GM19025 (cell line): ENCODE measurements at regions not wholly inside any gene's neighbourhood (a gene's known extent, or its start where the extent isn't known, plus 50 kb on each side); places are given as distances from the start of the nearest gene placed in this dataset.

Experiments used
- ATAC-seq: cut with Tn5 transposase; IDR thresholded peaks from one replicate; pipeline ENCODE4 v1.9.1; 2021; ENCODE audit warnings: mild to moderate bottlenecking, low read depth, moderate library complexity; ENCODE audit not compliant: unreplicated experiment

DNA sequence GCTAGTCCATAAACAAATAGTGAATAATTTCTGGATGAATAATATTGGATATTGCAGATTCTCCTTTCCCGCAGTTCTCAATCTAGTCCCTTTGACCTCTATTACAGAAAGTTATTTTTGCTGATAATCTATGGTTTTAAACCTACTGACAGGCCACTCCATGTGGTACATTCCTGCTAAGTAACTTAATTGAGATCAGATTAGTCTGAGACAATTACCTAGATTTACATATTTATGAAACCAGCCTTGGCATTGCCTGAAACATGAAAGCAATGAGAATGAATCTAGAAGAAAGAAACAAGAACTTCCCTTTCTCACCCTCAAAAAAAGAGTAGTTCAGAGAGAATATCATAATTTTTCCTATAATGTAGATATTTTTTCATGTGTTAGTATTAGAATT lies 964.2 kb downstream of the JRKL start:
- no peak for ATAC-seq

DNA sequence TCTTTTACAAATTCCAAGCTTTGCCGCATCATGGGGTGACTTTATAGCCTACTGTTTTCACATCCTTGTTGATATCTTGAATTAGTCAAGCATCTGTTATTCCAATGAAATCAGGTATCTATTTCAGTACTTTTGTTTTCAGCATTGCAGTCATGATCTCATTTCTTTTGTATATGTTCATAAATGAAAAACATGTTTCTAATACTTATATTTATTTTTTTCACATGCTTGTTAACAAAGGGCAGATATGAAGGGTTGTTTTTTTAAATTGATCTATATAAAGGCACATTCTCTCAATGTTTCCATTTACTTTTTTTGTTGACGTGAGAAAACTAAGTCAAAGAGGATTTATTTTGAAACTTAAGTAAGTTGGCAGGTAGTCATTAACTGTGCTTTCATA lies 964.8 kb downstream of the JRKL start:
- no peak for ATAC-seq

DNA sequence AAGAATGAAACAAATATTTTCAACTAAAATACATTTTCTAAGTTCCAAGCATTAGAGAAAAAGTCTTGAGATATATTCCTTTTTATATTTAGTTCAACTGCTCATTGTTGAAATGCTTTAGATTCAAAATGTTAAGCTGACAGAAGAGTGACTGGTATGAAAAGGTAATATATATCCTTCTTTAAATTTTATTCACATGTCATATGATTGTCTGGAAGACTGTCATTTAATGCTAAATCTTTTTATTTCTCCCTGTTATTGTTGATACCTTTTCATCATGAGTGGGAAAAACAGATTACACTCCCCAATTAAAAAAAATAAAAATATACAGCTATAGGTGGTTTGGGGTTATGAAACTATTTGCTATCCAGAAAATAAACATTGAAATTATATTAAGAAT lies 965.4 kb downstream of the JRKL start:
- no peak for ATAC-seq

DNA sequence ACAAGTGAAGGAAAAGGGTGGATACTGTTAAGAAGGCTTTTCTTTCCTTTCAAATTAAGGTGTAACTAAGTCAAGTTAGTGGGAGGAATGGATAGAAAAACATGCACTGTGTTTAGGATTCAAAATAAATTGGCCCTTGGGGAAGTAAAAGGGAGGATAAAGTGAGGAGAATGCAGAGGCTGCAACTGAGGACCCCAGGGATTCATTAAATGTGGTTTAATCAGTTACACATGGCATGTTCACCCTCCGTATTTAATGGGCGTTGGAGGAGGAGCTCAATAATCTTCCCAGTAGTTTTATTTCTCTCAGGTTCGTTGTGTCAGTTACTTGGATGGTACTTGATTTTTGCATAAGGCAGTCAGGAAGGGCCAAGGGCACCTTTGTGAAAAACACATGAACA lies 966.3 kb downstream of the JRKL start:
- no peak for ATAC-seq

DNA sequence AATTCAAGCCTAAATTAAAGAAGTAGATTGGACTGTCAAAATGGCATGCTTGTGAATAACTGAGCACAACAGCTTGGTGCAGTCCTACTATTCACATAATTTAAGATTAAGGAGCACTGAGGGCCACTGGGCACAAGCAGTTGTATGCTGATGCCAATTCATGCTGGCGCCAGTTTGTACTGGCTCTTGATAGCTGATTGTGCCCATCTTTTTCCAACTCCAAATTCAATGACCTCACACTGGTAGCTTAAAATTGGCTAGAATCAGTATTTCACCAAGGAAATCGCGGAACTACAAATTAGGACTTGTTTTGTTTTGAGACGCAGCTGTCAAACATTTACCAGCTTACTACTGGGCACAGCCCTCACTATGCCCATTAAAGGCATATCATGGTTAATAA lies 969.2 kb downstream of the JRKL start:
- ATAC-seq = no peak

DNA sequence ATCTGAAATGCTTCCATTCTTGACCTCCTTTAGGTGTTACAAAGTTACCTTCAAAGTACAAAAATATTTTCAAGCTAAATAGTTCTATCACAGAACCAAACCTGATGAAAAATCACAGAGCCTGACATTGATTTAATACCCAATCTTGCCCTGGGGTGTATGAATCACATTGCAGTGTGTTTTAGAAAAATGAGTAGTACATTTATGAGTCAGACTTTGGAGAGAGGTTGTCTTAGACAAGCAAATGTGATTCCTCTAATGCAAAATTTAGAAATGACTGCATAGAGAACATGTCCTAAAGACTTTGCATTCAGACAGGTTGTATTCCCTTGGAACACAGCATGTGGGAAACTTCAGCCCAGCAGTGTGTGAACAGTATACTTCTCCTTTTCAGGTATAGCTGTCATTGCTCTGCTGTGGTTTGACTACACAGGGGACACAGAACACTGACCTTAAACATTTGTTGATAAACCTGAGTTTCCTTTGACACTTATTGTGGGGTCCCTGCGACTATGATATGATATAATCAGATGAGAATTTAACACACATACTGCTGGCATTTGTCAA lies 972.1 kb downstream of the JRKL start:
- no peak for ATAC-seq

DNA sequence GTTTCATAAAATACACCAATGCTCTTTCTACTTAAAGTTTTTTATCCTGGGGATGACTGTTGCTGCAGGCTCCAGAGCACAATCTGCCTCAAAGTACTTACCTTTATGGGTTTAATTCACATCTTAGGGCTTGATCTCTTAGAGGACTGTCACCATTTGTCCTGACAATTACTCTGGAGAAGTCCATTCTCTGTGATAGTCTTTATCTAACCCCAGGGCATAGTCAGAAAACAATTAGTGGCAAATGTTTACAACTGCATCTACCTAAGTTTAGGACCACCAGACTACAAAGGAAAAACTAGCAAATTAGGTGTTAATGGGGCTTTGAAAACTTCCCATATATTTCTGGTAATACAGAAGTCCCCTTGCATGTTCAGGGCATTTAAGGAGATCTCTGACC lies 973.5 kb downstream of the JRKL start:
- ATAC-seq = no peak

DNA sequence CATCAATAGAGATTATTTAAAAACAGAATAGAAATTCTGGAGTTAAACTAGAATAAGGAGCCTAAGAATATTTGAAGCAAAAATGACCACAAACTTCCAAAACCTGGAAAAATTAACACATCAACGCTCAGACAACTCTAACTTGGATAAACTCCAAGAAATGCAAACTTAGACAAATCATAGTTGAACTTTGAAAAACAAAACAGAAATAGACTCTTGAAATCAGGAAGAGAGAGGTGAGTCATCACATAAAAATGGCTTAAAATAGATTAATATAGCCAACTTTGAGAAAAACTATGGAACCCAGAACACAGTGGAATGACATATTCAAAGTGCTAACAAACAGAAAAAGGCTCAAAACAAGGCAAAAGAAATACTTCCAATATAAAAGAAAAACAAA lies 974.2 kb downstream of the JRKL start:
- ATAC-seq = no peak

DNA sequence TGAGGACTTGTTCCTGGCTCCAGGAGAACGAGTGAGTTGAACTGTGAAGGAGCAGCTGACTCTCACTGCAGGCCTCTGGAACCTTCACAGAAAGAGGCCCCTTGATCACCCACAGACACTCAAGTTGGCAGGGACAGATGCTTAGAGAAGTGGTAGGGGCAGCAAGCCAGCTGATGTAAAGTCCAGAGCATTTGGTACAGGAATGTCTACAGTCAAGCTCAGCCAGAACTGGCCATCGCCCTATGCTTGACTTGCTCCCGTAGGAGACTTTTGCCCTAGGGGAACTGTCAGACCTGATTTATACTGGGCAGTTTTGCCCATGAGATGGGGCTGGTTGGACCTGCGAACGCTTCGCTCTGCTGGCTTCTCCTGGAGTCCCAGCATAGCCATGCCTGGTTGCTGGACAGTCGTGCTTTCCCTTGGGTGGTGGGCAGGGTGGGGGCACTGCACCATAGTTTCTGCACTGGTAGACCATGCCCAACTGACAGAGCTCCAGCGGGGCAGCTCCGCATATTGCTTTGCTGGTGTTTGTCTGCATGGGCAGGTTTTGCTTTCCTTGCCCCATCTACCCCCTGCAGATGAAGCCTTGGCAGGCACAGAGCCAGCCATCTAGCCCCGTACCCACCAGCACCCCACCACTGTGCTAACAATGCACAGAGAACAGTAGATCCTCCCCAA lies 977.7 kb downstream of the JRKL start:
- no peak for ATAC-seq

DNA sequence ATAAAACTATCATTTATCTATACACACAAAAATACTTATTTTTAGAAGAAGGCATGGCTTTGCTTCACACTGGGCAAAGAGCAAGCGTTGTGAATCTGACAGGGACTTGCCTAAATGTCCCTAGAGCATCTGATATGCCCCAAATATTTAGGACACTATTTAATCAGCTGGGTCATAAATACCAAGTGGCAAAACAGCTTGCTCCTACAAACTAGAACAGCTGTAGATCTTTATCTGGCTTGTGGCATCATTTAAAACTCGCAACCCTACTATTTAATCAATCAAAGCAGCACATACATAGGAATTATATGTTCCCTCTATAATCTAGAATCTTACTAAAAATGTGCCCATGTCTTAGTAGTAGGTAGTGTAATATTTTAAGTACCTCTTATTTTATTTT lies 999.5 kb downstream of the JRKL start:
- ATAC-seq = no peak

DNA sequence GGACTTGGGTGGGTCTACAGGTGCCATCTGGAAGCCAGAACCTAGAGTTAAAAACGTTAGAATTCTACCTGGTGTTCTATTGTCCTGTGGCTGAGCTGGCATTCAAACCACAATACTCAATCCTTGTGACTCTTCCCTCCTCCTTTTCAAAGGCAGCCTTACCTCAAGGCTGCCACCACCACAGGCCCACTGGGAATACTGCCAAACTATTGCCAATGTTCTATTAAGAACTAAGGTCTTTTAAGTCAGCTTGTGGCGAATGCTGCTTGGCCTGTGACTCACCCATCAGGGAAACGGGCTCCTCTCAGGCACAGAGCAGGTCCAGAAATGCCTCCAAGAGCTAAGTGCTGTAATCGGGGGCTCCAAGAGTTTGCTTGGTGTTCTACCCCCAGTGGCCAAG lies 1008.4 kb downstream of the JRKL start:
- ATAC-seq = no peak

DNA sequence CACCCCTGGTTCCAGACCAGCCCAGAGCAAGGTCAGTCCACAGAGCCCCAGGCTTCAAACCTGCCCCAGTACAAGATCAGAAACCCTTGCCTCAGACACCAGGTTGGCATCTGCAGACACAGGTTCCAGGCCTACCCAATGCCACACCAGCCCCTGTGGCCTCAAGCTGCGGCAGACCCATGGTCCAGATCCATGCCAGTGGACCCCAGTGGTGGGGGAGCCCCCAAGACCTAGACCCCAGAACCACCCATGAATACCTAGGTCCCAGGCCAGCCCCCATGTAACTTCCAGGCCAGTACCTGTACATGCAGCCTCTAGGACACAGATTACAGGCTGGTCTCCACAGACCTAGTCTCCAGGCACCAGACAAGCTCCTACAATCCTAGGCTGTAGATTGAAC lies 1019.3 kb downstream of the JRKL start:
- ATAC-seq = no peak

DNA sequence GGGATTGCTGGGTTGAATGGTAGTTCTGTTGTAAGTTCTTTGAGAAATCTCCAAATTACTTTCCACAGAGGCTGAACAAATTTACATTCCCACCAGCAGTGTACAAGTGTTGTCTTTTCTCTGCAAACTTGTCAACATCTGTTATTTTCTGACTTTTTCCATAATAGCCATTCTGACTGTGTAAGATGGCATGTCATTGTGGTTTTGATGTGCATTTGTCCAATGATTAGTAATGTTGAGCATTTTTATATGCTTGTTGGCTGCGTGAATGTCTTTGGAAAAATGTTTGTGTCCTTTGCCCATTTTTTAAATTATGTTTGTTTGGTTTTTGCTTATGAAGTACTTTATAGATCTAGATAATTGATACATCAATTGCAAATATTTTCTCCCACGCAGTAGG lies 1025.0 kb downstream of the JRKL start:
- ATAC-seq = no peak

DNA sequence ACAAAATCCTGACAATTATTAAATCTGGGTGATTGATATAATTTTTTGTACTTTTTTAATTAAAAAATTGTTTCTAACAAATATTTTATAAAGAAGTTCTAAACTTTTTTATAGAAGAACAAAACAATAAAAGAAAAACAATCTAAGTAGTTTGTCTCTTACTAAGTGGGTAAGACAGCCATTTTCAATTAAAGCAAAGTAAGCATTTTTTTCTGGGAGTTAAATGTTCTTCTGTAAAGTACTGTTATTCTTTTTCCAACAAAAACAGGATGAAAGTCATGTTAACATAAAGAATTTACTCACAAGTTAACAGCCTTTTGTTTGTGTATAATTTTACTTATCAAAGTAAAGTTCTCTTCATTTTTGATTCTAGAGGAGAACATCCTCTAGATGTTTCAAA lies 1029.9 kb downstream of the JRKL start:
- ATAC-seq = no peak

DNA sequence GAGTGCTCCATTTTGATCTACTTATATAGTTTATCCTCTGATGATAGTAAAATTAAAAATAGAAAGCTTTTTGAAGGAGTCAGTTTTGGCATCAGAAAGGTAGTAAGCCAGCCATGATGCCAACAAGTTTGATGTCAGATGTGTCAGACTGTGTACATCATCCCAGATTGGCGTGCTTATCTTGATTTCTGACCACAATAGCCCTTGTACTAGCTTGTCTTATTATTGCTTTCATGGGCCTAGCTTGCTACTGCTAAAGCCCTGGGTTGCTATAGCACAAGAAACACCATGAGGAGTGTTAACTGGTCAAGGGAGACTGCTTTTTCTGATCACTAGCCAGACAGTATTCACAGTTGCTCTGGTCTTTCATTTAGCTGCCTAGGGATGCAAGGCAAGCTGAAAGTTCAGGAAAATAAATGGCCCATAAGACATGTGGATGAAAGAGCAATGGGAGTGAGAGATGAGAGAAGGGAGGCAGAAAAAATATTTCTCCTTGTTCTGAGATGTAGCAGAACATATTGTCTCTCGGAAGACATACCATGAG lies 1038.5 kb downstream of the JRKL start:
- no peak for ATAC-seq

DNA sequence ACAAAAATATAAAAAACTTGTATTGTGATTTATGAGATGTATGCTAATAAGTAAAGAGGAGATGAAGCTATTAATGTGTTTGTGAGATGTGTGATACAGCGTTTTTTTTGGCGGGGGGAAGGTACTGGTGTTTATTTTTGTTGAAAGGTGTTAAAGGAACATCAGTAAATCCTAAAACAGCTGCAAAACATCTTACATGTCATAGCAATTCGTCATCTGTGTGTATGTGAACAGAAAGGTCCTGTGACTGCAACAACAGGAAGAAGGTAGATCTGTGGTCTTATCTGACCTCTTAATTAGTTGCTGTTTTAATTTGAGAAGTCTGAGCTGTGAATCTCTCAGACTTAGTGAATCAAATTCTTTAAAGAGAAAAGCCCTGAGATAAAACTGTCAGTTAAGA lies 1041.1 kb downstream of the JRKL start:
- no peak for ATAC-seq

DNA sequence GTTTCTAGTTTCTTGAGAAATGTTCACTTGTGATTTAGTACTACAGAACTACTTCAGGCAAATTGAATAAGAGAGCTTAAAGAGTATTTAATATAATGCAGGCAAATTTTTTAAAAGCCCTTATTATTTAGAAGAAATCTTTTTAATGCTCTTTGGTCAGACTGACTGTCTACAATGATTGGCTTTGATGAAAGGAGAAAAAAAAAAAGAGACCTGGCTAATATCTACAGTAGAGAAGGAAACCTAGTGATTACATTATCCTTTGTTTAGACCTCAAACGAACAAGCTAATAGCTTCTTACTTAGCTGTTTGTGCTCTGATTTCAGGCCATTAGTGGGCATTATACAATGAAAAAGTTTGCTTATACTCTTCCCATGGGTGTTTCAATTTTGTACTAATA lies 1043.1 kb downstream of the JRKL start:
- ATAC-seq = no peak

DNA sequence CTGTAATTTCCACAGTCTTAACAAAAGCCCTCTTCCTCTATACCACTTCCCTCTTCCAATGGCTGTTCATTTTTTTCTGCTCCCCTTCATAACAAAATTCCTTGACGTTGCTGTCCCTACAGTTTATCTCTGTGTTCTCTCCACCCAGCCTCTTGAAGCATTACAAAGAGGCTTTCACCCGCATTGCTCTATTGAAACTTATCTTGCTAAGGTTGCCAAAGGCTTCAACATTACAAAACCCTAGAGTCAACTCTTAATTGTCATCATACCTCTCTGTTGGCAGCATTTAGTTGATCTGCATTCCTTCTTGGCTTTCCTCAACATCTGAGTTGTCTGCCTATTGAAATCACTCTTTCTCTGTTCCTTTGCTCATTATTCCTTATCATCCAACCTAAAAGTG lies 1055.7 kb downstream of the JRKL start:
- ATAC-seq = no peak

DNA sequence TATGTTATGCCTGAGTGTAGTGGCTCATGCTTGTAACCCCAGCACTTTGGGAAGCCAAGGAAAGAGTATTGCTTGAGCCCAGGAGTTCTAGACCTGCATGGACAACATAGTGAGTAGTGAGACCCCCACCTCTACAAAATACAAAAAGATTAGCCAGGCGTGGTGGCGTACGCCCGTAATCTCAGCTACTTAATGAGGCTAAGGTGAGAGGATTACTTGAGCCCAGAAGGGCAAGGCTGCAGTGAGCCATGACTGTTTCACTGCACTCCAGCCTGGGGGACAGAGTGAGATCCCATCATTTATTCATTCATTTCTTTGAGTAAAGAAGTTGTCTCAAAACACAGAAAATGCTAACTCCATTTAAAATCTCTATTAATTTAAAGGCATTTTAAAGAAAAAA lies 1061.6 kb downstream of the JRKL start:
- ATAC-seq = no peak

DNA sequence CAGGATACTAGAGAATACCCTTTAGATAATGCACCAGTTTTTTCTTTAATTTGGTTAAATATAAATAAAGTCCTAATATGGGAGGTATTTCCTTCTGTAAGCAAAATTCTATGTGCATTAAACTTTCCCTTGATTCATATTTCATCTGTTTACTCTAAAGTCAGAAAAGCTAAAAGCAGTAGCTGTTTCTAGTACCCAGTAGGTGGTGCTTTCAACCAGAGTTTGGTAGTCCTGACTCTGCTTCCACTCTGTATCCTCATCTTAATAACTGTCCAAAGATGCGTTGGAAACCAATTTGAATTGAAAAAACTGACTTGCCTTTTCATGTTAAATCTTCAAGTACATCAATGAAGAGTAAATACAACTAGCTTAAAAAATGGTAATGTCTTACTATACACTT lies 1065.2 kb downstream of the JRKL start:
- no peak for ATAC-seq

DNA sequence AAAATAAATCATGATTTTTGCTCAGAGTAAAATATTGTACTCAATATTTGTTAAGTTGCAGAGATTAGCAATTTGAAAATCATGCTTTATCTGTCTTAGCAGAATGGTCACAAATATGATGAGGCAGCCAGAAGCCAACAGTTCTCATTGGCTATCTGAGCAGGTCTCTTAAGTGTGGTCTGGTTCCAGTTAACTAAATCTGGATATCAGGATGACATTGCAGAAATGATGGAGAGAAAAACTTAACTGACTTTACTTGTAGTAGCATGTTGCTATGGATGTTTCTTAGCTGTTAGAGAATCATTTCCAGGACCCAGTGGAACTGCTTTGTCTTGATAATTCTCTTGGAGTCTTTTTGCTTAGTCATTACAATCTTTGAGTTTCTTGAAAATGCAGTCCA lies 1070.3 kb downstream of the JRKL start:
- ATAC-seq = no peak

DNA sequence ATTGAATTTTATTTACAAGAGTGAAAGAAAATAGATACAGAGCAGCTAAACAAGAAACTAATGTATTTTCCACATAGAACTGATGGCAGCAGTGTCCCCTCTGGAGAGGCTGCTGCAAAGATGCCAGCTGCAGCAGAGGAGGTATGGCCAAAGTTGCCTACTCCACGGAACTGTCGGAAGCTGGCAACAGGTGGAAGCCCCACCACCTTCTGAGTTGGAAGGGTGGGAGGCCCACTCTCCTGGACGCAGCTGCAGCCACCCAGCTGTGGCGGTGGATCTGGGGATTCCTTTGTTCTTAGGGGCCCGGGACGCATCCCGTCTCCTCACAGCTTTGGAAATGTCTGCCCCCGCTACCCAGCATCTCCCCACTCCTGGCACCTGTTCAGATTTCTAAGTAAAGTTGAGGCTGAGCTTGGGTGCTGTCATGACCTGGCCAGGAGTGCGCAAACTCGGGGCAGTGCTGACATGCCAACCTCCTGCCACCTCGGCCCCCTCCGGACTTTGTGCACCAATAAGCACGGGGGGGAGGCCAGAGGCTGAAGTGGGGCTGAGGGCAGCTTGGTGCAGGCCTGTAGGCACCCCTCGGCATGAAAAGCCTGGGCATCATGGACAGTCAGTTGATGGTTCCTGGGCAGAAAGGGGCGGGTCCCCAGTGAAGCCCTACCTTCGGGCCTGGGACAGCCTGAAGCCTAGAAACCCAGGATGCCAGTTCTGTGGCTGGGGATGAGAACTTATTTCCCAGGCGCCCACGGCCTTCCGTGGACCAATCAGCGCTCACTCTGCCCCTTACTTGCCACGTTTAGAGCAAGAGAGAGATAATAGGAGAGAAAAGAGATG lies 1071.4 kb downstream of the JRKL start:
- ATAC-seq = no peak
